Left ventricle myocardium inferior (tissue), 1 donor: ENCODE measurements at regions not wholly inside any gene's neighbourhood (a gene's known extent, or its start where the extent isn't known, plus 50 kb on each side); places are given as distances from the start of the nearest gene placed in this dataset.

Experiments
- DNase-seq: peaks from one replicate; pipeline ENCODE4 v3.0.0-alpha.2; 2020
- H3K27ac ChIP-seq: fragments of 200-600 bp; replicated peaks from 2 replicates; pipeline ENCODE4 v1.8.0; 2021
- H3K27me3 ChIP-seq: fragments of 200-600 bp; 2 replicates; pipeline ENCODE4 v1.8.0; 2021; ENCODE audit warnings: low read depth
- H3K36me3 ChIP-seq: fragments of 200-600 bp; 2 replicates; pipeline ENCODE4 v1.8.0; 2021
- H3K4me1 ChIP-seq: fragments of 200-600 bp; 2 replicates; pipeline ENCODE4 v1.8.0; 2021
- H3K4me3 ChIP-seq: fragments of 200-600 bp; 2 replicates; pipeline ENCODE4 v1.8.0; 2021; ENCODE audit warnings: mild to moderate bottlenecking, moderate library complexity
- H3K9me3 ChIP-seq: fragments of 200-600 bp; replicated peaks from 2 replicates; pipeline ENCODE4 v1.8.0; 2021
- CTCF ChIP-seq: fragments of 200-600 bp; IDR thresholded peaks from 2 replicates; pipeline ENCODE4 v1.8.0; 2021; ENCODE audit warnings: antibody characterized with exemption, mild to moderate bottlenecking, borderline replicate concordance
- intact Hi-C: fragments of 100-400 bp; cut with micrococcal nuclease; formaldehyde crosslinking; loops from one replicate; pipeline ENCODE4 v1.11.0; 2022
- donor health status: DM: no; HTN: yes; CAD: no; lungs with severe emphysema.

- DNase-seq, result no peak
- Histone ChIP-seq H3K4me1 (no peaks in the 10 kb centered on the region), H3K36me3 (no peaks in the 10 kb centered on the region), H3K9me3 (no peaks in the 10 kb centered on the region), H3K4me3 (no peak overlapping the region), H3K27me3 (peaks cover 34% of the 10 kb centered on the region), H3K27ac (no peak overlapping the region)
- intact Hi-C loops, result no loop called here
- TF ChIP-seq CTCF, result no peak
Measured at GRCh38 chr14:97071177-97071576, 274.0 kb downstream of the VRK1 start.

DNA sequence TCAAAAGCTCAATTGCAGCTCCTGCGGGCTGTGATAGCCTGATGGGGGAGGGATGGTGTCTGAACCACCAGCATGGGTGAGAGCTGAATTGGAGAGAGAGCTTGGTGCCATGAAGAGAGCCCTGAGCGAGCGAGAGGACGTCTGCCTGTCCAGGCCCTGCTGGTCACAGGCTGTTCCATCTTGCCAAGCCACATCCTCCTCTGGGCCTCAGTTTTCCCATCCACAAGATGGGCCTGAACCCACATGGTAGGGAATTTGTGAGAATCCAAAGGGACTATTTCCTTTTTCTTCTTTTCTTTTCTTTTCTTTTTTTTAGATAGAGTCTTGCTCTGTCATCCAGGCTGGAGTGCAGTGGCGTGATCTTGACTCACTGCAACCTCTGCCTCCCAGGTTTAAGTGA, 276.4 kb downstream of the VRK1 start:
- DNase-seq, result no peak
- Histone ChIP-seq H3K4me3 (no peak overlapping the region), H3K27ac (no peak overlapping the region), H3K27me3 (peaks cover 43% of the 10 kb centered on the region), H3K4me1 (no peaks in the 10 kb centered on the region), H3K9me3 (no peaks in the 10 kb centered on the region), H3K36me3 (no peaks in the 10 kb centered on the region)
- no peak for TF ChIP-seq CTCF
- intact Hi-C loops, result no loop called here

GRCh38 chr14:97074456-97074855, 277.3 kb downstream of the VRK1 start:
- no peak for DNase-seq
- H3K9me3 ChIP-seq, result no peaks in the 10 kb centered on the region
- TF ChIP-seq CTCF, result no peak
- H3K36me3 ChIP-seq, result no peaks in the 10 kb centered on the region
- H3K27ac ChIP-seq, result no peak overlapping the region
- no peak overlapping the region for H3K4me3 ChIP-seq
- peaks cover 40% of the 10 kb centered on the region for H3K27me3 ChIP-seq
- H3K4me1 ChIP-seq, result no peaks in the 10 kb centered on the region
- intact Hi-C loops, result no loop called here

DNA sequence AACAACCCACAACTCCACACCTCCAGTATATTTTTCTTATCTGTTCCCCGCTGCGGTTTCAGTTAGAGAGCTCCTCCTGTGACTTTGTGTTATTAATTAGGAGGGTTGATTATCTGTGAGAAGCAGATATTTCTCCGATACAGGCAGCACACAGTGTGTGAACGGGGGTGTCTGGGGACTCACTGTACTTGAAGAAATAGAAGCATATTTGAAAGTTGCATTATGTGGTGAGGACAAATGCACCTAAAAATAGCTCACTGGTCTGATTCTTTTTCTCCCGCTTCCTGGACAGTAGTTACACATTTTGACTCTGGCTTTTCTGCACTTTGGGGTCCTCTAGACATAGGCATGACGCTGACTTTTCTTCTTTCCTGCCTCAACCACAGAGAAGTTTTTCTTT, 277.7 kb downstream of the VRK1 start:
- Histone ChIP-seq H3K4me1 (no peaks in the 10 kb centered on the region), H3K4me3 (no peak overlapping the region), H3K27me3 (peaks cover 40% of the 10 kb centered on the region), H3K9me3 (no peaks in the 10 kb centered on the region), H3K27ac (no peak overlapping the region), H3K36me3 (no peaks in the 10 kb centered on the region)
- TF ChIP-seq CTCF, result no peak
- DNase-seq, result no peak
- intact Hi-C loops, result no loop called here

DNA sequence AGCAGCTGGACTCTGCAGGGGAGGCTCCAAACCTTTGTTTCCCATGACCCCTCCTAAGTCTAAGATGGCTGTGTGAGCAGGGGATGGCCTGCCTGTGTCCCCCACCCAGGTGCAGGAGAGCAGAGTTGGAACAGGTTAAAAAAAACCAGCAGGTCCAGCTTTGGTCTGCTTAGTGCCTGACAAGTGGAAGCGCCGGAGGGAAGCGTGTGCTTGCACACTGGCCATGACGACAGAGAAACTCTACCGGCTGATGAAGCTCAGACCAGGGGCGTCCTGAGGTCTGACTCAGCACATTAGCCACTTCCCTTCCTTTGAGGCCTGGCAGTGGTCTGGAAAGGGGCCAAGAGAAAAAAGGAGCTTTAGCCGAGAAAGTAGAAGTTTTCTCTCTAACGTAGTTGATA, 280.1 kb downstream of the VRK1 start:
- Histone ChIP-seq H3K36me3 (no peaks in the 10 kb centered on the region), H3K4me3 (no peak overlapping the region), H3K27me3 (peaks cover 40% of the 10 kb centered on the region), H3K9me3 (peaks cover 4% of the 10 kb centered on the region), H3K27ac (no peak overlapping the region), H3K4me1 (no peaks in the 10 kb centered on the region)
- no peak for TF ChIP-seq CTCF
- intact Hi-C loops, result no loop called here
- peak; percentile 37 for DNase-seq

DNA sequence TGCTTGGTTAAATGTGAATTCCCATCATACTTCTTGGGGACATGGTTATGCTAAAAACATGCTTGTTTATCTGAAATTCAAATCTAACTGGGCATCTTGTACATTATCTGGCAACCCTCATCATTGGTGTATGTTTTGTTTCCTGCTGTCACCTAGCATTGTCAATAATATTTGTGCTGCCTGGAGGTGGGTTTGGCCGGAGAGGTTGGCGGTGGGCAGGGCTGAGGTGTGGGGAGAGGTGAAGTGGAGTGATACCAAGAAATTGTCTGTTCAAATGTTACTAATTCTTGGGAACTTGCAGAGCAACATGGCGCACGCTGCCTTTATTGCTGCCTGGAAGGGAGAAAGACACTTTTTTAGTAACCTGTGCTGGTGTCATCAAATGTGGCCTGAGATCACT, 280.5 kb downstream of the VRK1 start:
- Histone ChIP-seq H3K36me3 (no peaks in the 10 kb centered on the region), H3K27me3 (peaks cover 40% of the 10 kb centered on the region), H3K4me3 (no peak overlapping the region), H3K27ac (no peak overlapping the region), H3K4me1 (no peaks in the 10 kb centered on the region), H3K9me3 (peaks cover 8% of the 10 kb centered on the region)
- intact Hi-C loops, result no loop called here
- TF ChIP-seq CTCF, result no peak
- no peak for DNase-seq
